ENCODE measurements at regions not wholly inside any gene's neighbourhood (a gene's known extent, or its start where the extent isn't known, plus 50 kb on each side); places are given as distances from the start of the nearest gene placed in this dataset.

DNA sequence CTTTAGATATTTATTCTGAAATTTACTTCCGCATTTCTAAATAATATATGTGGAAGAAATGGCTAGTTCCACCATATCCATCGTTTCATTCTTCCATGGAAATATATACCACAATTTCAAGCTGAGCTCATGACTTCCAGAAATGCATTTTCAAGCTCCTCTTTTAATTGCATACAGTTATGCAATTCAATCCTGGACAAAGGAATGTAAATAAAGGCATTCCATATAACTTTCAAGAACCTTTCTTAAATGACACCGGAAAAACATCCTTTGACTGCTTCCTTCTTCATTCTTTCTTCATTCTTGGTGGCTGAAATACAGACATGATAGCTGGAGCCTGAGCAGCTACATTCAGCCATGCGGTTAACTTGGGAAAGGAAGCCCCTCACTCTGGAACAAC is 185.2 kb upstream of the GADL1 start:
- TF ChIP-seq, protein P1, sequence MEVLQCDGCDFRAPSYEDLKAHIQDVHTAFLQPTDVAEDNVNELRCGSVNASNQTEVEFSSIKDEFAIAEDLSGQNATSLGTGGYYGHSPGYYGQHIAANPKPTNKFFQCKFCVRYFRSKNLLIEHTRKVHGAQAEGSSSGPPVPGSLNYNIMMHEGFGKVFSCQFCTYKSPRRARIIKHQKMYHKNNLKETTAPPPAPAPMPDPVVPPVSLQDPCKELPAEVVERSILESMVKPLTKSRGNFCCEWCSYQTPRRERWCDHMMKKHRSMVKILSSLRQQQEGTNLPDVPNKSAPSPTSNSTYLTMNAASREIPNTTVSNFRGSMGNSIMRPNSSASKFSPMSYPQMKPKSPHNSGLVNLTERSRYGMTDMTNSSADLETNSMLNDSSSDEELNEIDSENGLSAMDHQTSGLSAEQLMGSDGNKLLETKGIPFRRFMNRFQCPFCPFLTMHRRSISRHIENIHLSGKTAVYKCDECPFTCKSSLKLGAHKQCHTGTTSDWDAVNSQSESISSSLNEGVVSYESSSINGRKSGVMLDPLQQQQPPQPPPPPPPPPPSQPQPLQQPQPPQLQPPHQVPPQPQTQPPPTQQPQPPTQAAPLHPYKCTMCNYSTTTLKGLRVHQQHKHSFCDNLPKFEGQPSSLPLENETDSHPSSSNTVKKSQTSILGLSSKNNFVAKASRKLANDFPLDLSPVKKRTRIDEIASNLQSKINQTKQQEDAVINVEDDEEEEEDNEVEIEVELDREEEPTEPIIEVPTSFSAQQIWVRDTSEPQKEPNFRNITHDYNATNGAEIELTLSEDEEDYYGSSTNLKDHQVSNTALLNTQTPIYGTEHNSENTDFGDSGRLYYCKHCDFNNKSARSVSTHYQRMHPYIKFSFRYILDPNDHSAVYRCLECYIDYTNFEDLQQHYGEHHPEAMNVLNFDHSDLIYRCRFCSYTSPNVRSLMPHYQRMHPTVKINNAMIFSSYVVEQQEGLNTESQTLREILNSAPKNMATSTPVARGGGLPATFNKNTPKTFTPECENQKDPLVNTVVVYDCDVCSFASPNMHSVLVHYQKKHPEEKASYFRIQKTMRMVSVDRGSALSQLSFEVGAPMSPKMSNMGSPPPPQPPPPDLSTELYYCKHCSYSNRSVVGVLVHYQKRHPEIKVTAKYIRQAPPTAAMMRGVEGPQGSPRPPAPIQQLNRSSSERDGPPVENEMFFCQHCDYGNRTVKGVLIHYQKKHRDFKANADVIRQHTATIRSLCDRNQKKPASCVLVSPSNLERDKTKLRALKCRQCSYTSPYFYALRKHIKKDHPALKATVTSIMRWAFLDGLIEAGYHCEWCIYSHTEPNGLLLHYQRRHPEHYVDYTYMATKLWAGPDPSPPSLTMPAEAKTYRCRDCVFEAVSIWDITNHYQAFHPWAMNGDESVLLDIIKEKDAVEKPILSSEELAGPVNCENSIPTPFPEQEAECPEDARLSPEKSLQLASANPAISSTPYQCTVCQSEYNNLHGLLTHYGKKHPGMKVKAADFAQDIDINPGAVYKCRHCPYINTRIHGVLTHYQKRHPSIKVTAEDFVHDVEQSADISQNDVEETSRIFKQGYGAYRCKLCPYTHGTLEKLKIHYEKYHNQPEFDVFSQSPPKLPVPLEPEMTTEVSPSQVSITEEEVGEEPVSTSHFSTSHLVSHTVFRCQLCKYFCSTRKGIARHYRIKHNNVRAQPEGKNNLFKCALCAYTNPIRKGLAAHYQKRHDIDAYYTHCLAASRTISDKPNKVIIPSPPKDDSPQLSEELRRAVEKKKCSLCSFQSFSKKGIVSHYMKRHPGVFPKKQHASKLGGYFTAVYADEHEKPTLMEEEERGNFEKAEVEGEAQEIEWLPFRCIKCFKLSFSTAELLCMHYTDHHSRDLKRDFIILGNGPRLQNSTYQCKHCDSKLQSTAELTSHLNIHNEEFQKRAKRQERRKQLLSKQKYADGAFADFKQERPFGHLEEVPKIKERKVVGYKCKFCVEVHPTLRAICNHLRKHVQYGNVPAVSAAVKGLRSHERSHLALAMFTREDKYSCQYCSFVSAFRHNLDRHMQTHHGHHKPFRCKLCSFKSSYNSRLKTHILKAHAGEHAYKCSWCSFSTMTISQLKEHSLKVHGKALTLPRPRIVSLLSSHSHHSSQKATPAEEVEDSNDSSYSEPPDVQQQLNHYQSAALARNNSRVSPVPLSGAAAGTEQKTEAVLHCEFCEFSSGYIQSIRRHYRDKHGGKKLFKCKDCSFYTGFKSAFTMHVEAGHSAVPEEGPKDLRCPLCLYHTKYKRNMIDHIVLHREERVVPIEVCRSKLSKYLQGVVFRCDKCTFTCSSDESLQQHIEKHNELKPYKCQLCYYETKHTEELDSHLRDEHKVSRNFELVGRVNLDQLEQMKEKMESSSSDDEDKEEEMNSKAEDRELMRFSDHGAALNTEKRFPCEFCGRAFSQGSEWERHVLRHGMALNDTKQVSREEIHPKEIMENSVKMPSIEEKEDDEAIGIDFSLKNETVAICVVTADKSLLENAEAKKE (CRISPR knock-in tag; IDR thresholded peaks at IDR 0.05): no peak
- TF ChIP-seq EZH2phosphoT487 (IDR thresholded peaks at IDR 0.05; ENCODE audit: unreplicated experiment): no peak
- TF ChIP-seq STAT1 (IDR thresholded peaks at IDR 0.05; ENCODE audit: unreplicated experiment): no peak
- no peak for TF ChIP-seq POLR2AphosphoS5 (IDR thresholded peaks at IDR 0.05; ENCODE audit: low read depth)
- no peak for TF ChIP-seq ZNF331 (CRISPR knock-in tag; IDR thresholded peaks at IDR 0.05; ENCODE audit: low read depth)
- TF ChIP-seq JUNB (IDR thresholded peaks at IDR 0.05; ENCODE audit: unreplicated experiment): no peak
- Mint-ChIP-seq H3K4me1 (peaks cover 12% of the 10 kb centered on the region), H3K27ac (no peak overlapping the region), H3K9me3 (no peaks in the 10 kb centered on the region), H3K36me3 (ENCODE audit: low read depth) (no peaks in the 10 kb centered on the region), H3K27me3 (ENCODE audit: insufficient read depth, low read depth, poor library complexity) (no peaks in the 10 kb centered on the region), H3K4me3 (no peak overlapping the region)
- H3K36me3 ChIP-seq (ENCODE audit: insufficient read depth): no peaks in the 10 kb centered on the region
- peak overlapping the region; percentile 21; the same call in 1 of the 2 replicates for H2AFZ ChIP-seq
- no peak overlapping the region for H3K4me2 ChIP-seq
- H3K27me3 ChIP-seq (ENCODE audit: insufficient read depth): no peaks in the 10 kb centered on the region
- no peak overlapping the region for H3K4me3 ChIP-seq
- no peaks in the 10 kb centered on the region for H4K20me1 ChIP-seq (replicated peaks; ENCODE audit: insufficient read depth)
- H3K9me2 ChIP-seq (ENCODE audit: insufficient read depth): no peaks in the 10 kb centered on the region
- H3F3A ChIP-seq (replicated peaks; ENCODE audit: low read depth): no peaks in the 10 kb centered on the region
- peaks cover 11% of the 10 kb centered on the region for H3K4me1 ChIP-seq (ENCODE audit: insufficient read depth)
- ATAC-seq (no peak), DNase-seq (ENCODE audit: low spot score) (no peak)
- no peak overlapping the region for H3K27ac ChIP-seq (ENCODE audit: low read depth)
- H3K79me2 ChIP-seq (replicated peaks; ENCODE audit: insufficient read depth): no peaks in the 10 kb centered on the region

DNA sequence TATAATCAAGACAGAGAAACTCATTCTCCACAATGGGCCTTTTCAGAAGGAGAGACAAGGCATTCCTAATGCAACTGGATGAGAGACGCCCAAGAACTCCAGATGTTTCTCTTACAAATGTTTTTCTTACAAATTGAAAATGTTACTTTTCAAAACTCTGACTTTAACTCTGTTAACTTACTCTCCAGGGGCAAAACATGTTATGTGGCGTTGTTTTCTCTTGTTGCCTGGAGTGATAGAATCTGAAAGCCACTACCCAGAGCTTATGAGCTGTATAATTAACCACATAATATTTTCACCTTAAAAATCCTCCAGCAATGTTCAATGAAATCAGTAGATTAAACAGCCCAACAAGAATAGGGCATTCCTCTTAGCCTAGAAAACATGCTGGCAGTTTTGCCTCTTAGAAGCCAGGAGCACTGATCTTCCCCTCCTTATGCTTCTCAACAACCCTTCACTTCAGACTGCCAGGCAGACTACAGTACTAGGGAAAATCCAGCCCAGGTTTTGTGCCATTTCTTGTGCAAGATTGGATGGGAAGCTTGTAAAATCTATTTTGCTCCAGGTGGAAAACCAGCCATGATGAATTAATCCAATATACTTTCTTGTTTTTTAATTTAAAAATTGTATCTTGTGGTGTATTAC is 186.7 kb upstream of the GADL1 start:
- no peaks in the 10 kb centered on the region for H3K79me2 ChIP-seq (replicated peaks; ENCODE audit: insufficient read depth)
- H3K27me3 ChIP-seq (ENCODE audit: insufficient read depth): no peaks in the 10 kb centered on the region
- H3K36me3 Mint-ChIP-seq (ENCODE audit: low read depth): no peaks in the 10 kb centered on the region
- no peak overlapping the region for H3K27ac ChIP-seq (ENCODE audit: low read depth)
- DNase-seq (ENCODE audit: low spot score): no peak
- no peaks in the 10 kb centered on the region for H3K27me3 Mint-ChIP-seq (ENCODE audit: insufficient read depth, low read depth, poor library complexity)
- H3K4me3 ChIP-seq: no peak overlapping the region
- H3K36me3 ChIP-seq (ENCODE audit: insufficient read depth): no peaks in the 10 kb centered on the region
- H3K9me2 ChIP-seq (ENCODE audit: insufficient read depth): no peaks in the 10 kb centered on the region
- no peak overlapping the region for H3K4me2 ChIP-seq
- no peaks in the 10 kb centered on the region for H3K9me3 Mint-ChIP-seq
- H3K4me1 ChIP-seq (ENCODE audit: insufficient read depth): peaks cover 13% of the 10 kb centered on the region
- H3K4me3 Mint-ChIP-seq: no peak overlapping the region
- ATAC-seq: no peak
- no peak overlapping the region for H3K27ac Mint-ChIP-seq
- no peaks in the 10 kb centered on the region for H4K20me1 ChIP-seq (replicated peaks; ENCODE audit: insufficient read depth)
- no peak overlapping the region for H2AFZ ChIP-seq
- H3K4me1 Mint-ChIP-seq: peaks cover 19% of the 10 kb centered on the region
- no peaks in the 10 kb centered on the region for H3F3A ChIP-seq (replicated peaks; ENCODE audit: low read depth)
- TF ChIP-seq EZH2 (IDR thresholded peaks at IDR 0.05; ENCODE audit: low read depth, unreplicated experiment) (no peak), EZH2phosphoT487 (IDR thresholded peaks at IDR 0.05; ENCODE audit: unreplicated experiment) (no peak)
